GM10266 (cell line): ENCODE measurements at regions not wholly inside any gene's neighbourhood (a gene's known extent, or its start where the extent isn't known, plus 50 kb on each side); places are given as distances from the start of the nearest gene placed in this dataset.

Experiments
- DNase-seq: peaks from one replicate; pipeline ENCODE4 v3.0.0; 2012; ENCODE audit errors: extremely low spot score
- CTCF ChIP-seq: IDR thresholded peaks from 2 replicates; pipeline ENCODE4 v1.5.1; 2012; ENCODE audit warnings: mild to moderate bottlenecking, low read depth; ENCODE audit not compliant: control insufficient read depth, insufficient read depth; ENCODE audit errors: missing control alignments

- no peak for DNase-seq
- no peak for TF ChIP-seq CTCF
Observed at GRCh38 chr1:4421986-4422385, 232.4 kb upstream of the AJAP1 start.

- no peak for TF ChIP-seq CTCF
- DNase-seq = no peak
Observed at GRCh38 chr1:4422504-4423289, 231.7 kb upstream of the AJAP1 start.

- no peak for DNase-seq
- no peak for TF ChIP-seq CTCF
Observed at GRCh38 chr1:4424254-4424653, 230.2 kb upstream of the AJAP1 start.

- no peak for DNase-seq
- no peak for TF ChIP-seq CTCF
Observed at GRCh38 chr1:4424766-4425165, 229.6 kb upstream of the AJAP1 start.

GRCh38 chr1:4425892-4426291 is 228.5 kb upstream of the AJAP1 start:
- no peak for TF ChIP-seq CTCF
- no peak for DNase-seq

GRCh38 chr1:4428711-4429110 is 225.7 kb upstream of the AJAP1 start:
- no peak for TF ChIP-seq CTCF
- no peak for DNase-seq
